GM12891 (cell line): ENCODE measurements at regions not wholly inside any gene's neighbourhood (a gene's known extent, or its start where the extent isn't known, plus 50 kb on each side); places are given as distances from the start of the nearest gene placed in this dataset.

Experiments used
- POLR2AphosphoS5 ChIP-seq: IDR thresholded peaks from 2 replicates; pipeline ENCODE4 v1.6.1; 2011; ENCODE audit warnings: low read depth, low read length, control low read depth
- SPI1 ChIP-seq: IDR thresholded peaks from 2 replicates; pipeline ENCODE4 v1.6.1; 2011; ENCODE audit warnings: low read depth, low read length, control low read depth
- TAF1 ChIP-seq: IDR thresholded peaks from 2 replicates; pipeline ENCODE4 v1.6.1; 2011; ENCODE audit warnings: low read depth, low read length, control low read depth

GRCh38 chr12:116482179-116482578, 77.0 kb upstream of the MAP1LC3B2 start:
- no peak for TF ChIP-seq SPI1
- TF ChIP-seq POLR2AphosphoS5: no peak
- TF ChIP-seq TAF1: no peak
